Neuron (in vitro differentiated cells): ENCODE measurements at regions not wholly inside any gene's neighbourhood (a gene's known extent, or its start where the extent isn't known, plus 50 kb on each side); places are given as distances from the start of the nearest gene placed in this dataset.
"Not testable (repeated sequence)": the region's sequence is repeated elsewhere in the genome, so short reads cannot be mapped to it uniquely, and the experiment has no call there.

ENCODE experiments used
- H2AFZ ChIP-seq: one replicate; pipeline ENCODE4 v1.6.1; 2013; ENCODE audit warnings: low read depth, mild to moderate bottlenecking, inconsistent platforms, low read length, moderate library complexity
- H3K27me3 ChIP-seq: one replicate; pipeline ENCODE4 v1.6.1; 2013; ENCODE audit warnings: low read length; ENCODE audit not compliant: insufficient read depth
- H3K36me3 ChIP-seq: one replicate; pipeline ENCODE4 v1.6.1; 2013; ENCODE audit warnings: low read length; ENCODE audit not compliant: insufficient read depth
- H3K4me1 ChIP-seq: one replicate; pipeline ENCODE4 v1.6.1; 2013; ENCODE audit warnings: low read length; ENCODE audit not compliant: insufficient read depth
- H3K4me3 ChIP-seq: 2 replicates; pipeline ENCODE4 v1.5.1; 2013; ENCODE audit warnings: mild to moderate bottlenecking, low read length, moderate library complexity
- H3K9me3 ChIP-seq: one replicate; pipeline ENCODE4 v1.6.1; 2013; ENCODE audit warnings: low read length

GRCh38 chr4:59685626-59686025 is 1514.5 kb upstream of the ADGRL3 start:
- Histone ChIP-seq H3K4me1 (no peaks in the 10 kb centered on the region), H3K27me3 (no peaks in the 10 kb centered on the region), H3K36me3 (no peaks in the 10 kb centered on the region), H3K9me3 (no peaks in the 10 kb centered on the region), H3K4me3 (no peak overlapping the region), H2AFZ (peak overlapping the region; percentile 9)

DNA sequence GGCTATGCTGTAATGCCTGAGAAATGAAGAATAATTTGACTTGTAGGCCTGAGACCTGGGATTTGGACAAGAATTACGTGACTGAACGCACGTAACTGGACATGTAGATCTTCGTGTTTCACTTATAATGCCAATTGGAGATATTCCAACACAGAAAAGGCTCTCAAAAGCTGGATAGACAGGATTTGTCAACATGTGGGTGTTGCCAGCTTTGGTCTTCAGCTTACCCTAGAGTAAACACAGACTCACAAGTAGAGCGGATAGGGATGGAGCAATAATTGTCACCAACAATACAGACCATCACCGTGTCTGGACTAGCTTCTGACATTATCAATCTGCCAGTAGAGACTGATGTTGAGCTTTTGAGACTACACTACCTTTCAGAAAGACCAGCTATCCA is 1511.0 kb upstream of the ADGRL3 start:
- Histone ChIP-seq H3K9me3 (no peaks in the 10 kb centered on the region), H3K36me3 (no peaks in the 10 kb centered on the region), H3K4me3 (no peak overlapping the region), H3K4me1 (no peaks in the 10 kb centered on the region), H2AFZ (no peak overlapping the region), H3K27me3 (no peaks in the 10 kb centered on the region)

DNA sequence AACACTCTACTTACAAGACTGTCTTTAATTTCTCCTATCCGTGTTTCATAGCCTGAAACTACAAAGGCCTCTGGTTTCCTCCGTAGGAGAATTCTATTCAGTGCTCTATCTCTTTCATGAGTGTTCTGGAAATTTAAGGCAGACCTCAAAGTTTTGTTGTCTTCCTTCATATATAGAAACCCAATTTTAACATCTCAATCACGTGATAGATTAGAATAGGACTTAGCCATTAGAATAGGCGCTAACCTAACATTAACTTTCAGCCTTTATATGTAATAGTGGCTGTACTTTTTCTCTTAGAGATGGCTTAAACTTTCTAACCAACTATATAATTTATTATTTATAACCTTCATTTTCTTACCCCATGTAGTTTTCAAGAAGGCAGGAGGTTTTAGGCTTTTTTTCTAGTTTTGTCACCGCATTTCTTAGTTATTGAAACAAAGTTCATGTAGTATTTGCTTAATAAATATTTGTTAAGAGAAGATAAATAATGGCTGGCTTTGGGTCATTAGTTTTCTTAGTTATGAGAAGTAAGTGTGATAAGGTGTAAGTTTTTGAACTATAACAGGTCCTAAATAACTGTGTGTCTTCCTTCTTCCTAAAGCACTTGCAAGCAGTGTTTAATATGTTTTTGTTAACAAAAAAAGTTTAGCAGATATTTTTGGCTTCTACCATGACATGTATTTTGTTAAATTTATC is 1504.6 kb upstream of the ADGRL3 start:
- Histone ChIP-seq H3K36me3 (no peaks in the 10 kb centered on the region), H3K9me3 (no peaks in the 10 kb centered on the region), H3K4me1 (no peaks in the 10 kb centered on the region), H3K4me3 (no peak overlapping the region), H3K27me3 (no peaks in the 10 kb centered on the region), H2AFZ (no peak overlapping the region)

GRCh38 chr4:59698041-59698440 is 1502.1 kb upstream of the ADGRL3 start:
- H3K4me3 ChIP-seq: no peak overlapping the region
- no peak overlapping the region for H2AFZ ChIP-seq
- no peaks in the 10 kb centered on the region for H3K9me3 ChIP-seq
- H3K27me3 ChIP-seq: no peaks in the 10 kb centered on the region
- no peaks in the 10 kb centered on the region for H3K36me3 ChIP-seq
- no peaks in the 10 kb centered on the region for H3K4me1 ChIP-seq

GRCh38 chr4:59700651-59701050 is 1499.5 kb upstream of the ADGRL3 start:
- H3K27me3 ChIP-seq: no peaks in the 10 kb centered on the region
- H2AFZ ChIP-seq: no peak overlapping the region
- no peaks in the 10 kb centered on the region for H3K4me1 ChIP-seq
- no peaks in the 10 kb centered on the region for H3K9me3 ChIP-seq
- H3K4me3 ChIP-seq: no peak overlapping the region
- no peaks in the 10 kb centered on the region for H3K36me3 ChIP-seq

GRCh38 chr4:59704616-59705015 is 1495.5 kb upstream of the ADGRL3 start:
- H3K4me3 ChIP-seq: no peak overlapping the region
- H3K27me3 ChIP-seq: no peaks in the 10 kb centered on the region
- H3K36me3 ChIP-seq: no peaks in the 10 kb centered on the region
- no peak overlapping the region for H2AFZ ChIP-seq
- H3K9me3 ChIP-seq: no peaks in the 10 kb centered on the region
- H3K4me1 ChIP-seq: no peaks in the 10 kb centered on the region

GRCh38 chr4:59712470-59712869 is 1487.7 kb upstream of the ADGRL3 start:
- Histone ChIP-seq H3K4me3 (no peak overlapping the region), H3K4me1 (no peaks in the 10 kb centered on the region), H2AFZ (no peak overlapping the region), H3K9me3 (no peaks in the 10 kb centered on the region), H3K27me3 (no peaks in the 10 kb centered on the region), H3K36me3 (no peaks in the 10 kb centered on the region)

DNA sequence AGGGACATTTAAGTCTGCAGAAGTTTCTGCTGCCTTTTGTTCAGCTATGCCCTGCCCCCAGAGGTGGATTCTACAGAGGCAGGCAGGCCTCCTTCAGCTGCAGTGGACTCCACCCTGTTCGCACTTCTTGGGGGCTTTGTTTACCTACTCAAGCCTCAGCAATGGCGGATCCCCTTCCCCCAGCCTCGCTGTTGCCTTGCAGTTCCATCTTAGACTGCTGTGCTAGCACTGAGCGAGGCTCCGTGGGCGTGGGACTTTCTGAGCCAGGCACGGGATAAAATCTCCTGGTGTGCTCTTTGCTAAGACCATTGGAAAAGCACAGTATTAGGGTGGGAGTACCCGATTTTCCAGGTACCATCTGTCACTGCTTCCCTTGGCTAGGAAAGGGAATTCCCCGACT is 1475.8 kb upstream of the ADGRL3 start:
- H3K4me1 ChIP-seq: not testable (repeated sequence)

GRCh38 chr4:59727745-59728144 is 1472.4 kb upstream of the ADGRL3 start:
- no peaks in the 10 kb centered on the region for H3K4me1 ChIP-seq
- no peaks in the 10 kb centered on the region for H3K36me3 ChIP-seq
- no peak overlapping the region for H2AFZ ChIP-seq
- no peaks in the 10 kb centered on the region for H3K27me3 ChIP-seq
- H3K9me3 ChIP-seq: no peaks in the 10 kb centered on the region
- H3K4me3 ChIP-seq: no peak overlapping the region

More for the DNA sequence above, 1475.8 kb upstream of the ADGRL3 start:
- not testable (repeated sequence) for H2AFZ ChIP-seq, H3K36me3 ChIP-seq, H3K4me3 ChIP-seq, H3K27me3 ChIP-seq, H3K9me3 ChIP-seq

- Histone ChIP-seq H3K36me3 (no peaks in the 10 kb centered on the region), H3K4me3 (no peak overlapping the region), H2AFZ (no peak overlapping the region), H3K4me1 (no peaks in the 10 kb centered on the region), H3K9me3 (no peaks in the 10 kb centered on the region), H3K27me3 (no peaks in the 10 kb centered on the region)
Measured at GRCh38 chr4:59728496-59728895, 1471.6 kb upstream of the ADGRL3 start.

- no peak overlapping the region for H3K4me3 ChIP-seq
- H3K27me3 ChIP-seq: no peaks in the 10 kb centered on the region
- H3K36me3 ChIP-seq: no peaks in the 10 kb centered on the region
- no peaks in the 10 kb centered on the region for H3K9me3 ChIP-seq
- H3K4me1 ChIP-seq: no peaks in the 10 kb centered on the region
- no peak overlapping the region for H2AFZ ChIP-seq
Measured at GRCh38 chr4:59729321-59729720, 1470.8 kb upstream of the ADGRL3 start.

DNA sequence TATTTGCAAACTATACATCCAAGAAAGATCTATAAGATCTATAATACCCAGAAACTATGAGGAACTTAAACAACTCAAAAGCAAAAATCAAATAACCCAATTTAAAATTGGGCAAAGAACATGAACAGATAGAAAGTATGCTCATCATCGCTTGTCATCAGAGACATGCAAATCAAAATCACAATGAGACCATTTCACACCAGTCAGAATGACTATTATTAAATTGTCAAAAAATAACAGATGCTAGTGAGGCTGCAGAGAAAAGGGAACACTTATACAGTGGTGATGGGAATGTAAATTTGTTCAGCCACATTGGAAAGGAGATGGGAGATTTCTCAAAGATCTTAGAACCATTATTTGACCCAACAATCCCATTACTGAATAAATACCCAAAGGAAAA is 1451.7 kb upstream of the ADGRL3 start:
- Histone ChIP-seq H3K4me1 (no peaks in the 10 kb centered on the region), H3K27me3 (no peaks in the 10 kb centered on the region), H3K36me3 (no peaks in the 10 kb centered on the region), H2AFZ (no peak overlapping the region), H3K4me3 (no peak overlapping the region), H3K9me3 (no peaks in the 10 kb centered on the region)

DNA sequence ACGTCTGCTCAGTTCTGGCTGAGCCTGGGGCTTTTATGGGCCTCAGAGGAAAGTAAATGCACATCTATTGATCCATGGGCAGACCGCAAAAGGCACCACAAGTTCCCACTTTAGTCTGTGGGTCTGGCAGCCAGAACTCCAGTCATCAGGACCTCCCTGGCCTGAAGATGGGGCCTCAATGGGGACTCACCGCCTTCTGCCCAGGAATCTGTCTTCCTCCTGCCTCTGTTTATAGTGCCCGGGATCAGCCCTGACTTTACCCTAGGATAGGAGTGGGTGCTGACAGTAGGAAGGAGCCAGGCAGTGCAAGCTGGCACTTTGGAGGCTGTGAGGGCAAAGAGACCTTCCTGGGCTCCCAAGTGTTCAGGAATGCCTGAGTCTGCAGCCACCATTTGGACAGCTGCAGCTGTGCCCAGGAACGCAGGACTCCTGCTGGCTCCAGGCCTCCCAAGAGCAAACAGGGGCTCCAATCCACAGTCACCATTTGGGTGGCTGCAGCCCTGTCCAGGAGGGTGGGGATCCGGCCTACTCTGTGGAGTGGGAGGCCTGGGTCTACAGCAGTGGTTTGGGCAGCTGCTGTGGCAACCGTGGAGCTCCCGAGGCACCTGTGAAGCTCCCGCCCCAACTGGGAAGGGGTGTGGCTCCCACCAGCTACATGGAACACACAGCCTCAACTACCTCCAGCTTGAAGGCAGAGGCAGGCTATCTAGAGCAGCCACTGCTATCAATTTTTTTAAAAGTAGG is 1440.9 kb upstream of the ADGRL3 start:
- no peaks in the 10 kb centered on the region for H3K27me3 ChIP-seq
- H3K36me3 ChIP-seq: no peaks in the 10 kb centered on the region
- H3K4me1 ChIP-seq: no peaks in the 10 kb centered on the region
- no peaks in the 10 kb centered on the region for H3K9me3 ChIP-seq
- H3K4me3 ChIP-seq: no peak overlapping the region
- no peak overlapping the region for H2AFZ ChIP-seq

DNA sequence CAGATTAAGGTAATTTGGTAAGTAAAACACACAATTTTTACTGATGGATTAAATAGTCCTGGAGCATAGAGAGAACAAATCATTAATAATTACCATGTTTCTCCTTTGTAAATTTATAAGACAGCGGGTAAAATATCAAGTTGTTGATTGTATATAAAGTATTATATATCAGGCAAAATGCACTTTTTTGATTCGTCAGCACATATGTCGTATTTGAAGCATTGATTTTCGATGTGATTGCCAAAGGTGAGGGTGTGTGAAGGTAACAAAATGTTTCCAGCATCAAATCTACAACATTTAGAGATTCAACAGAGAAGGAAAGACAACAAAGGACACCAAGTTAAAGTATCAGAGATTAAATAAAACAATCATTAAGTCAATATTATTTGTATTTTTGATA is 1437.8 kb upstream of the ADGRL3 start:
- H3K9me3 ChIP-seq: no peaks in the 10 kb centered on the region
- H2AFZ ChIP-seq: no peak overlapping the region
- H3K27me3 ChIP-seq: no peaks in the 10 kb centered on the region
- H3K4me1 ChIP-seq: no peaks in the 10 kb centered on the region
- H3K4me3 ChIP-seq: no peak overlapping the region
- H3K36me3 ChIP-seq: no peaks in the 10 kb centered on the region
